ENCODE measurements at regions not wholly inside any gene's neighbourhood (a gene's known extent, or its start where the extent isn't known, plus 50 kb on each side); places are given as distances from the start of the nearest gene placed in this dataset.
"Not testable (repeated sequence)": the region's sequence is repeated elsewhere in the genome, so short reads cannot be mapped to it uniquely, and the experiment has no call there.

- not testable (repeated sequence) for FAIRE-seq
These were observed 113.9 kb downstream of the TMEM121 start for GRCh38 chr14:105639969-105640931.

DNA sequence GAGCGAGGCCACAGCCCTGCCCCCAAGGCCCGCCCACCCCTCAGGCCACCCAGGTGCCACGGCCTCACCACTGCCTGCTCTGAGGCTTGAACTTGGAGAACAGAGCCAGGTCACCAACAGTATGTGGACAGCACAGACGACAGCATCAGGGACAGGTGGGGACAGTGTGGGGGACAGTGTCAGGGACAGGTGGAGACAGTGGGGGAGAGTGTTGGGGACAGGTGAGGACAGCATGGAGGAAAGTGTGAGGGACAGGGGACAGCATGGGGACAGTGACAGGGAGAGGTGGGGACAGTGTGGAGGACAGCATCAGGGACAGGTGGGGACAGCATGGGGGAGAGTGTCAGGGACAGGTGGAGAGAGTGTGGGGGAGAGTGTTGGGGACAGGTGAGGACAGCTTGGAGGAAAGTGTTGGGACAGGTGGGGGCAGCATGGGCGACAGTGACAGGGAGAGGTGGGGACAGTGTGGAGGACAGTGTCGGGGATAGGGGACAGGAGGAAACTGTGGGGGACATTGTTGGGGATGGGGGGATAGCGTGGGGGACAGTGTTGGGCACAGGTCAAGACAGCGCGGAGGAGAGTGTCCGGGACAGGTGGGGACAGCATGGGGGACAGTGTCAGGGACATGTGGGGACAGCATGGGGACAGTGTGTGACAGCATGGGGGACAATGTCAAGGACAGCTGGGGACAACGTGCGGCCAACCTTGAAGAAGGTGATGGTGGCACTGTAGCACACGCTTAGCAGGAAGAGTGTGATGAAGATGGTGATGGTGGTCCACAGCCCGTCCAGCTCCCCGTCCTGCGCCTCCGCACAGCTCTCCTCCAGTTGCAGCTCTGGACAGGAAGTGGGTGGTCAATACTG is 114.9 kb downstream of the TMEM121 start:
- FAIRE-seq, result no peak

- FAIRE-seq, result not testable (repeated sequence)
These were observed 115.6 kb downstream of the TMEM121 start for GRCh38 chr14:105641951-105642350.

- not testable (repeated sequence) for FAIRE-seq
These were observed 116.1 kb downstream of the TMEM121 start for GRCh38 chr14:105642486-105642885.

- FAIRE-seq, result not testable (repeated sequence)
These were observed 117.1 kb downstream of the TMEM121 start for GRCh38 chr14:105643406-105644052.

DNA sequence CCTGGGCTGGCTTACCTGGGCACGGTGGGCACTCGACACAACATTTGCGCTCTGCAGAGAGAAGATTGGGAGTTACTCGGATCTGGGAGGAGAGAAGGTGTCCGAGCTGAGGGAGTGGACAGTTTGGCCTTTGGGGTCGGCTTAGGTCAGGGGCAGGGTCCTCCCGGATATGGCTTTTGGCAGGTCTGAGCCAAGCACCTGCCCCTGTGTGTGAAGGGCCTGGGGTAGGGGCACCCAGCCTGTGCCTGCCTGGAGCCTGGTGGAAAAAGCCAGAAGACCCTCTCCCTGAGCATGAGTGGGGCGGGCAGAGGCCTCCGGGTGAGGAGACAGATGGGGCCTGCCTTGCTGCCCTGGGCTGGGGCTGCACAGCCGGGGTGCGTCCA is 117.7 kb downstream of the TMEM121 start:
- not testable (repeated sequence) for FAIRE-seq

DNA sequence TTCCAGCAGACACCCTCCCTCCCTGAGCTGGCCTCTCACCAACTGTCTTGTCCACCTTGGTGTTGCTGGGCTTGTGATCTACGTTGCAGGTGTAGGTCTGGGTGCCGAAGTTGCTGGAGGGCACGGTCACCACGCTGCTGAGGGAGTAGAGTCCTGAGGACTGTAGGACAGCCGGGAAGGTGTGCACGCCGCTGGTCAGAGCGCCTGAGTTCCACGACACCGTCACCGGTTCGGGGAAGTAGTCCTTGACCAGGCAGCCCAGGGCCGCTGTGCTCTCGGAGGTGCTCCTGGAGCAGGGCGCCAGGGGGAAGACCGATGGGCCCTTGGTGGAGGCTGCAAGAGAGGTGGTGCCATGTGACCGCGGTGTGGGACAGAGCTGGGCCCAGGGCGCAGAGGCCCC is 118.1 kb downstream of the TMEM121 start:
- FAIRE-seq, result not testable (repeated sequence)

DNA sequence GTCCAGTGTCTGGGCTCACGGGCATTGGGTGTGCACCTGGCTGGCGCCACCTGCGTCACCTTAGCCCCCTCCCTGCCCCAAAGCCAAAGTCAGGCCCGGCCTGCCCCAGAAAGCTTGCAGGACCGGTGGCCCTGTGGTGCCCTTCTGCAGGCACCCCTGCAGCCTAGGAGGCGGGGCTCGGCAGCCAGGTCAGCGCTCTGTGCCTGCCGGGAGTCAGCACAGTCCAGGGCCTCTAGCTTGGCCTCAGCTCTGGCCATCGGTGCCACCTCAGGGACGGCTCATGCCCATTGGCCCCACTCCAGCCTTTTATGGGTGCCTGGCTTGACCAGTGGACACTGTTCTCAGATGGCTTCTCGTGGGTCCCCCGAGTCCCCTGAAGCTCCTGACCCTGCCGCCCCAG is 118.5 kb downstream of the TMEM121 start:
- not testable (repeated sequence) for FAIRE-seq

- FAIRE-seq, result not testable (repeated sequence)
These were observed 119.0 kb downstream of the TMEM121 start for GRCh38 chr14:105645389-105645788.

DNA sequence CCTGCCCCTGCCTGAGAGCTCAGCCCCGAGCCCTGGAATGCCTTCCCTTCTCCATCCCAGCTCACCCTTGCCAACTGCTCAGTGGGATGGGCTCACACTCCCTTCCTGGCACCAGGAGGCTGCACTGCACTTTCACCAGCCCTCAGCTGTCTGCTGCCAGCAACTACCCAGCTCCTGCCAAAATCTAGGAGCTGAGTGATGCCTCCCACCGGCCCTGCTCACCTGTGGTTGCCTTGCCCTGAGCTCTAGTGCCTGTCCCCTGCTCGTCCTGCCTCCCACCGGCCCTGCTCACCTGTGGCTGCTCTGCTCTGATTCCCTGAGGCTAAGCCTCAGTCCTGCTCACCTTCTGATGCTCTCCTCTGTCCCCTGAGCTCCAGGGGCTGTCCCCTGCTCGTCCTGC is 119.8 kb downstream of the TMEM121 start:
- FAIRE-seq, result no peak

DNA sequence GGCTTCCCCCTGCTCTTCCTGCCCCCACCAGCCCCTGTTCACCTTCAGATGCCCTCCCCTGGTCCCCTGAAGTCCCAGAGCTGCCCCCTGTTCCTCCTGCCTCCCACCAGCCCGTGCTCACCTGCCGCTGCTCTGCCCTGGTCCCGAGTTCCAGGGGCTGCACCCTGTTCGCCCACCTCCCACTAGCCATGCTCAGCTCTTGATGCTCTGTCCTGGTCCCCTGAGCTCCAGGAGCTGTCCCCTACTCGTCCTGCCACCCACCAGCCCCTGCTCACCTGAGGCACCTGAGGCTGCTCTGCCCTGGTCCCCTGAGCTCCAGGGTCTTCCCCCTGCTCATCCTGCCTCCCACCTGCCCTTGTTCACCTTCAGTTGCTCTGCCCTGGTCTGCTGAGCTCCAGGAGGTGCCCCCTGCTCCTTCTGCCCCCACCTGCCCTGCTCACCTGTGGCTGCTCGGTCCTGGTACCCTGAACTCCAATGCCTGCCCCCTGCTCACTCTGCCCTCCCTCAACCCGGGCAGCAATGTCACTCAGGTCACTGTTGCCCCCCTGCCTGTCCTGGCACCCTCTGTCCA is 120.4 kb downstream of the TMEM121 start:
- not testable (repeated sequence) for FAIRE-seq

DNA sequence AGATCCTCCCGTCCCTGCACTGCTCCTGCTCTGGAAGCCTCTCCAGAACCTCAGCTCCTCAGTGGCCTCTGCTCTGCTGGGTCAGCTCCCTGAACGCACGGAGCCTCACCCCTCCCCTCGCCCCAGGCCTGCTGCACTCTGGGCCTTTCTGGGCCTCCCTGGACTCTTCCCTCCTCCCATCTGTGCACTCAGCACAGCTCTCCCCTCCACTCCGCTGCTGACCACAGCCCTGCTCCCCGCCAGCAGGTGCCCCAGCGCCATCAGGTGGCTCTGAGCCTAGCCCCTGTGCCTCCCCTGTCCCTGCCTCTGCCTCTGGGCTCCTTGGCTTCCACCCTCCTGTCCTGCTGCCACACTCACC is 121.0 kb downstream of the TMEM121 start:
- not testable (repeated sequence) for FAIRE-seq

DNA sequence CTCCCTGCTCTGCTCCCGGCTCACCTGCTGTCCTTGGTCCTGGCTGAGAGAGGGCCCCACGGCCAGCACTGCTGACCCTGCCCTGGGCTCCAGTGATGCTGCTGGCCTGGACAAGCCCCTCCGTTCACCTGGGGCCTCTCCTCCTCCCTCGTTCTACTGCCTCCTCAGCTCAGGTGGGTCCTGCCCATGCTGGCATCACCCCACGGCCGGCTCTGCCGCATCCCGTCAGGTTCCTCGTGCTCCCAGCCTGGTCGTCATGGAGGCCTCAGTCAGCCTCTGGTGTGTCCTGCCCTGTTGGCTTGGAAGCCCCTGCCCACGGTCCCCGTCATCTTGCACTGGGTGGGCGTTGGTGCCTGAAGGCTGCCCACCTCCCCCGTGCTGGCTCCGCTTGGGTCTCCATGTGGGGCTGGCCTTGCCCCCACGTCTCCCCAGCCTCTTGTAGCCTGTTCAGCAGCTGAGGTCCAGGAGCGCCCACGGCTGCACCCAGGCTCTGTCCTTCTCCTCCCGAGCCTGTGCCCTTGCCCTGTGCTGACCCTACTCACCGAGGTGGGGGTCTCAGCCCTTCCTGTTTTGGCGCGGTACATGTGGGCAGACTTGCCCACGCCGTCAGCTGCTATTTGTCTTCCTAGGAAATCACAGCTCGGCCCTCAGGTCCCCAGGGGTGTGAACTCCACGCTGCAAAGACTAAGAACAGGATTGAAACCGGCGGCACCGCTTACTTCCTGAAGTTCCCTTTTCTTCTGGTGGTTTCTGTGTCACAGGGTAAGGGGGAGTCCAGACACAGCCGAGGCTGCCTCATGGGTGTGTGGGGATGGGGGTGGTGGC is 121.6 kb downstream of the TMEM121 start:
- FAIRE-seq, result no peak

GRCh38 chr14:105648609-105649535 is 122.5 kb downstream of the TMEM121 start:
- not testable (repeated sequence) for FAIRE-seq

DNA sequence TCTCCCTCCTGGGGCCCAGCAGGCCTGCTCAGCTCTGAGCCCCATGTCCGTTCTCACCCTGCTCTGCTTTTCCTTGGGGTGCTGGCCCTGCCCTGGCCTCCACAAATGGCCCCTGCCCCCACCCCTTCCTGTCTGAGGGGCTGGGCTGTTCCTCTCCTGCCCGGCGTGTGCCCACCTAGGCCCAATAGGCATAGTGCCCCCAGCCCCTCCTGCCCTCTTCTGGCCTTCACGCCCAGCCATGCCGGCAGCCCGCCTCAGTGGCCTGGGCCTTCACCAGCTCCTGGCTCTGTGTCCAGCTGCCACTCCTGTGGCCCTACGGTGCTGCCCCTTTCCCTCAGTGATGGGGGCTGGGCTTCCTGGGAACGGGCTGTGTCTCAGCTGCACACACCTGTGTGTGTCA is 125.9 kb downstream of the TMEM121 start:
- FAIRE-seq, result not testable (repeated sequence)

DNA sequence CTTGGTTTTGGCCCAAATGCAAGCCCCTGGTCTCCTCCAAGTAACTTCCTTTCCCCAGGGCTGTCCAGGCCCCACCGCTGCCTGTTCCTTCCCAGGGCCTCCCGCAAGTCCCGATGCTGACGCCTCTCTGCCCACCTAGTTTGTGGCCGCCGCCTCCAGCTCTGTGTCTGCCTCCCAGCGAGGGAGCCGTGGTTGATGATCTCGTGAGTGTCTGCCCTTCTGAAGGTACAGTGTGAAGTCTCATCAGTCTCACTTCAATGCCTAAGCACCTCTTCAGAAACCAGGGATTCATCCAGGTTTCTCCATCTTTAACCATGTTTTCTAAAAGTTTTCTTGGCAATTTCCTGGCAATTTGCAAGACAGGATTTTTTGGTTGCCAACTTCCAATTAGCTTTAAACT is 127.5 kb downstream of the TMEM121 start:
- not testable (repeated sequence) for FAIRE-seq

DNA sequence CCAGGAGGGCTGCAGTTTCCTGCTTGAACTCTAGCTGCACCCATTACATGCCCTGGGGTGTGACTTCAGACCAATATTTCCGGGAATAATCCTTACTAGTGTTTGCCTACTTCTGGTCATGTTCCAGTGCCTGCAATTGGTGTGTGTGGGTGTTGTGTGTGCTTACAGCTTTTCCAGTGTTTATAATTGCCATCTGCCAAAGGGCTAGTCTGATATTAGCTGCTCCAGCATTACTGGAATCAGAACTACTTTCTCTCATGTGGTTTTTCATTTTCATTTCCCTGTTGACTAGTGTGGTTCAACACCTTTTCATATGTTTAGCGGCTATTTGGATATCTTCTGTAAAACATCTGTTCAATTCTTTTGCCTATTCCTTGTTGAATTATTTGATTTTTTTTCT is 132.9 kb downstream of the TMEM121 start:
- not testable (repeated sequence) for FAIRE-seq

GRCh38 chr14:105659935-105660527 is 133.6 kb downstream of the TMEM121 start:
- FAIRE-seq, result no peak

DNA sequence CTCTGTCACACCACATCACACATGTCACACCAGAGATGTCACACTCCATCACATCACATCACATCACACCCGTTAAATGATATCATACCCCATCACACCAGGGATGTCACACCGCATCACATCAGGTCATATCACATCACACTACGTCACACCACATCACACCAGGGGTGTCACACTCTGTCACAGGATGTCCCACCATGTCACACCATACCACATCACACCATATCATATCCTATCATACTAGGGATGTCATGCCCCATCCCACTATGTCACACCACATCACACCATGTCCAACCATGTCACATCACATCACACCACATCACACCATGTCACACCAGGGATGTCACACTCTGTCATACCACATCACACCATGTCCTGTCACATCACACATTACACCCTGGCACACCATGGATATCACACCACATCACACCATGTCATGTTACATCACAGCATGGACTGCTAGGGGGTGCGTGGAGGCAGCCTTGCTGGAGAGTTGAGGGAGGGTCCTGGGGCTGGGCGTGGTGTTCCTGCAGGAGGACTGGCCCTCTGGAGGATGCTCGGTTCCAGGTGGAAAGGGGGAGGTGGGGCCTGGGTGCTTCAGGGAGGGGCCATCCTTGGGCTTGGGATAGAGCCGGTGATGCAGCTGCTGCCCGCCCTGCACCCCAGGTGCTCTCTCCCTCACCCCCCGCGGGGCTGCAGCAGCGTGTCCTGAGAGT is 134.6 kb downstream of the TMEM121 start:
- no peak for FAIRE-seq
